T-helper 2 cell treated with Interferon-gamma antibody and Interleukin-4, amounts not matched to agents 5 μg/mL and 100 μg/mL, for 36 hours (primary cell): ENCODE measurements at regions not wholly inside any gene's neighbourhood (a gene's known extent, or its start where the extent isn't known, plus 50 kb on each side); places are given as distances from the start of the nearest gene placed in this dataset.

Experiments used
- DNase-seq: peaks from one replicate; pipeline ENCODE4 v3.0.0; 2021; ENCODE audit warnings: low spot score
- H3K27ac Mint-ChIP-seq: one replicate; pipeline ENCODE4 v1.8.0; 2021; ENCODE audit warnings: mild to moderate bottlenecking, mixed read lengths
- H3K27me3 Mint-ChIP-seq: one replicate; pipeline ENCODE4 v1.8.0; 2021; ENCODE audit warnings: low read depth, mixed read lengths
- H3K36me3 Mint-ChIP-seq: one replicate; pipeline ENCODE4 v1.8.0; 2021; ENCODE audit warnings: low read depth, mixed read lengths
- H3K4me1 Mint-ChIP-seq: one replicate; pipeline ENCODE4 v1.8.0; 2021; ENCODE audit warnings: low read depth, mixed read lengths
- H3K4me3 Mint-ChIP-seq: one replicate; pipeline ENCODE4 v1.8.0; 2022; ENCODE audit warnings: mild to moderate bottlenecking, moderate library complexity, mixed read lengths
- H3K9me3 Mint-ChIP-seq: one replicate; pipeline ENCODE4 v1.8.0; 2021; ENCODE audit warnings: mixed read lengths

GRCh38 chr2:133949595-133949994 lies 304.3 kb upstream of the MGAT5 start:
- H3K36me3 Mint-ChIP-seq = no peaks in the 10 kb centered on the region
- peaks cover 2% of the 10 kb centered on the region for H3K27me3 Mint-ChIP-seq
- H3K4me3 Mint-ChIP-seq = no peak overlapping the region
- no peak for DNase-seq
- no peaks in the 10 kb centered on the region for H3K4me1 Mint-ChIP-seq
- H3K27ac Mint-ChIP-seq = no peak overlapping the region
- H3K9me3 Mint-ChIP-seq = no peaks in the 10 kb centered on the region

- DNase-seq = no peak
- Mint-ChIP-seq H3K36me3 (no peaks in the 10 kb centered on the region), H3K27ac (no peak overlapping the region), H3K27me3 (peaks cover 2% of the 10 kb centered on the region), H3K4me3 (no peak overlapping the region), H3K9me3 (no peaks in the 10 kb centered on the region), H3K4me1 (no peaks in the 10 kb centered on the region)
Measured at GRCh38 chr2:133951209-133951608, 302.7 kb upstream of the MGAT5 start.

- no peaks in the 10 kb centered on the region for H3K4me1 Mint-ChIP-seq
- no peaks in the 10 kb centered on the region for H3K36me3 Mint-ChIP-seq
- DNase-seq = no peak
- no peak overlapping the region for H3K27ac Mint-ChIP-seq
- H3K9me3 Mint-ChIP-seq = no peaks in the 10 kb centered on the region
- H3K27me3 Mint-ChIP-seq = peaks cover 2% of the 10 kb centered on the region
- no peak overlapping the region for H3K4me3 Mint-ChIP-seq
Measured at GRCh38 chr2:133952420-133952819, 301.5 kb upstream of the MGAT5 start.

DNA sequence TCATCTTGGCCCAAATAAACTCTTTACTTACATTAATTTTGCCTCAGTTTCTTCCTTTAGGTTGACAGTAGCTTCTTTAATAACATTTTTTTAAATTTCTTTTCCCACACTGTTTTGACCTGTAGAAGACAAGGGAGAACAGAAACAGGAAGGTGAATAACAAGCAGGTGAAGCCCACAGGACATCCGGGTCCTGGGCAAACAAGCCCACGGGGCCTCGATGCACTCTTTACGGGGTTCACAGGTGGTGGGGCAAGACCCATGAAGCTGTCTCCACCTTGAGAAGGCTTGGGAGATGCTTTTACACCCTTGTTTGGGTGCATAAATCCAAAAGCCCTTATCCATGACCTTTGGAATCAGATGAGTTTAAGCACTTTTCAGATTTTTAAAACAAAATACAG lies 301.0 kb upstream of the MGAT5 start:
- Mint-ChIP-seq H3K27ac (no peak overlapping the region), H3K4me3 (no peak overlapping the region), H3K9me3 (no peaks in the 10 kb centered on the region), H3K27me3 (peaks cover 2% of the 10 kb centered on the region), H3K4me1 (no peaks in the 10 kb centered on the region), H3K36me3 (no peaks in the 10 kb centered on the region)
- DNase-seq = no peak

DNA sequence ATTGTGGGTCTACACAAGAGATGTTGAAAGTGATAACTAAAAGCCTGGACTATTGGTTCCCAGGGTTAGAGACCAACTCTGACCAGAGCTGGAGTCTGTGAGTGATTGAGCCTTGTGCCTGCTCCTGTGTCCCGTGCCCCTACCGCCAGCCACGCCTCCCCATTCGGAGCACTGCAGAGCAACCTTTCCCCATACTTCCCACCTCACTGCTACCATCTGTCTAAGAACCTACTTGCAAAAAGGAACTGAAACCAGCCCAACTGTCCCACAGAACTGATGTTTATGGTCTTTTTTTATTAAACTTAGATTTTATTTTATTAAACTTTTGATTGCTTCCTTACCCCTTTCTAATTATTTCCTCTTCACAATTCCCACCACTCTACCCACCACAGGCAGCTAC lies 300.3 kb upstream of the MGAT5 start:
- no peaks in the 10 kb centered on the region for H3K9me3 Mint-ChIP-seq
- no peak overlapping the region for H3K27ac Mint-ChIP-seq
- DNase-seq = no peak
- no peaks in the 10 kb centered on the region for H3K36me3 Mint-ChIP-seq
- H3K4me1 Mint-ChIP-seq = no peaks in the 10 kb centered on the region
- peaks cover 2% of the 10 kb centered on the region for H3K27me3 Mint-ChIP-seq
- no peak overlapping the region for H3K4me3 Mint-ChIP-seq

GRCh38 chr2:133954636-133955035 lies 299.2 kb upstream of the MGAT5 start:
- Mint-ChIP-seq H3K27ac (no peak overlapping the region), H3K4me3 (no peak overlapping the region), H3K4me1 (no peaks in the 10 kb centered on the region), H3K27me3 (peaks cover 3% of the 10 kb centered on the region), H3K9me3 (no peaks in the 10 kb centered on the region), H3K36me3 (no peaks in the 10 kb centered on the region)
- no peak for DNase-seq

DNA sequence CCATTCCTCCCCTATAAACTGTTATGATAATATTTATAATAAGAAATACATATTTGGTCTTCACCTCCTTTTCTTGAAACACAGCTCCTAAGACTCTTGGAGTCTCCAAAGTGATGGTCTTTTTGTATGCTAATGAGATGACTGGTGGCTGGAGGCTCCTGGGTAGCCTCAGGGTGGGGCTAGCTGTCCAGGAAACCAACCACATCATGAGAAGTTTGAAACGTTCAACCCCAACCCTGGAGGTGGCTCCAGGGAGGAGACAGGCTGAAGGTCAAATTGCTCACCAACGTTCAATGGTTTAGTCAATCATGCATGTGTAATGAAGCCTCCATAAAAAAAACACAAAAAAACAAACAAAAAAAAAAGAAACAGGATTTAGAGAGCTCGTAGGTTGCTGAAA lies 298.7 kb upstream of the MGAT5 start:
- H3K4me3 Mint-ChIP-seq = no peak overlapping the region
- H3K27ac Mint-ChIP-seq = no peak overlapping the region
- H3K4me1 Mint-ChIP-seq = no peaks in the 10 kb centered on the region
- peaks cover 4% of the 10 kb centered on the region for H3K27me3 Mint-ChIP-seq
- DNase-seq = no peak
- H3K36me3 Mint-ChIP-seq = no peaks in the 10 kb centered on the region
- H3K9me3 Mint-ChIP-seq = no peaks in the 10 kb centered on the region

DNA sequence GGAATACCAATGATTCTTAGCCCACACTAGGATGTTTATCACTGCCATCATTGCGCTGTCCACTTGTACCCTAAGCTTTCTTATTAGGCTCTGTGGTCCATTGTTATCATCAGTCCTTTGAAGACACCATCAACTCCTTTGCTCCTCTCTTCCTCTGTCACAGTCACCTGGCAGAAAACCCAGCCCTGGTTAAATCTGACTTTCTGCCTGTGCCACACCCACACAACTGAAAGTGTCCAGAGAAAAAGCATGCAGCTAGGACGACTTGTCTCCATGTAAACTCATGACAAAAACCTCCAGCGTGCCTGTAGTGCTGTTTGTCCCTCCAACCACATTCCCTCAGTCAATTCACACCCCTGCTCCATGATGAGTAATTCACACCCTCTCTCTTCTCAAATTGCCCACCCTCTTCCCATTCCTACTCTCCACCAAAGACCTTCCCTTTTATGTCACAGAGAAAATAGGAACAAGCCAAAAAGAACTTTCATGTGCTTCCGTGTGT lies 297.4 kb upstream of the MGAT5 start:
- H3K27ac Mint-ChIP-seq = no peak overlapping the region
- no peak overlapping the region for H3K4me3 Mint-ChIP-seq
- H3K4me1 Mint-ChIP-seq = no peaks in the 10 kb centered on the region
- no peak for DNase-seq
- H3K36me3 Mint-ChIP-seq = no peaks in the 10 kb centered on the region
- H3K27me3 Mint-ChIP-seq = peaks cover 2% of the 10 kb centered on the region
- no peaks in the 10 kb centered on the region for H3K9me3 Mint-ChIP-seq

- H3K4me1 Mint-ChIP-seq = no peaks in the 10 kb centered on the region
- no peak for DNase-seq
- peaks cover 2% of the 10 kb centered on the region for H3K27me3 Mint-ChIP-seq
- H3K4me3 Mint-ChIP-seq = no peak overlapping the region
- H3K9me3 Mint-ChIP-seq = no peaks in the 10 kb centered on the region
- H3K36me3 Mint-ChIP-seq = no peaks in the 10 kb centered on the region
- H3K27ac Mint-ChIP-seq = no peak overlapping the region
Measured at GRCh38 chr2:133957724-133958480, 296.0 kb upstream of the MGAT5 start.

DNA sequence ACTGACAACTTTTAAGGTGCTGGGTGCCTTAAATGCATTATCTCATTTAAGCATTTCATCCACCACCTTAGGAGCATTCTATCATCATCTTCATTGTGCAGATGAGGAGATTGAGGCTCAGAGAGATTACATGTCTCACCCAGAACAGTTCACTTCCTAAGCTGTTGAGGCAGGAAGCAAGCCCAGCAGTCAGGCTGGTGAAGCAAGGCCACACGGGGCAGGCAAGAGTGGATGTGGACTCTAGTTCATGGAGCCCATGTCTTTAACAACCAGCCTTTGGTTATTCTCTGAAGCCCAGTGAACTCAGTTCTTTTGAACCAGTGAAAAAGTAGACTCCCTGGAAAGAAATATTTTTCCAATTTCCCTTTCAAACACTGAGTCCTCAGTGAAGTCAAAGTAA lies 294.8 kb upstream of the MGAT5 start:
- H3K27me3 Mint-ChIP-seq = peaks cover 2% of the 10 kb centered on the region
- no peaks in the 10 kb centered on the region for H3K9me3 Mint-ChIP-seq
- H3K4me1 Mint-ChIP-seq = no peaks in the 10 kb centered on the region
- no peak overlapping the region for H3K4me3 Mint-ChIP-seq
- no peak for DNase-seq
- no peaks in the 10 kb centered on the region for H3K36me3 Mint-ChIP-seq
- H3K27ac Mint-ChIP-seq = no peak overlapping the region

DNA sequence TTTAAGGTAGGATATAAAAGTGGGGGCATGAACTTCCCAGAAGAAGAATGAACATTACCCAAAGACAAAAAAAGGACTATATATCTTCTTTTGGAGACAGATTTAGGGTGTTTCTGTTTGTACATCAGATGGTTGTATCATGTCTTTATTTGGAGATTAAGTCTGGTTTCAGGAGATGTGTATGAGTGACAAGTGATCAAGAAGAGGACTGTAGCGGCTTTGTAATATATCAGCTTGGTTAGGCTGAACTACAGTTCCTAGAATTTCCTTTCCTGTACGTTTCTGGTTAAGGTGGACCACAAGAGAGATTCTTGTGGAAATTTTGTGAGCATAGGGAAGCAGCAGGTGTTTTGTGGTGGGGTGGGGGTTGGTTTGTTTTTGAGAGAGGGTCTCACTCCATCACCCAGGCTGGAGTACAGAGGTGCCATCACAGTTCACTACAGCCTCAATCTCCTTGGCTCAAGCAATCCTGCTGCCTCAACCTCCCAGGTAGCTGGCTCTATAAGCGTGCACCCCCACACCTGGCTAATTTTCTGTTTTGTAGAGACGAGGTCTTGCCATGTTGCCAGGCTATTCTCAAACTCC lies 287.1 kb upstream of the MGAT5 start:
- Mint-ChIP-seq H3K4me3 (no peak overlapping the region), H3K36me3 (no peaks in the 10 kb centered on the region), H3K4me1 (peaks cover 4% of the 10 kb centered on the region), H3K9me3 (no peaks in the 10 kb centered on the region), H3K27ac (no peak overlapping the region), H3K27me3 (peaks cover 8% of the 10 kb centered on the region)
- no peak for DNase-seq

DNA sequence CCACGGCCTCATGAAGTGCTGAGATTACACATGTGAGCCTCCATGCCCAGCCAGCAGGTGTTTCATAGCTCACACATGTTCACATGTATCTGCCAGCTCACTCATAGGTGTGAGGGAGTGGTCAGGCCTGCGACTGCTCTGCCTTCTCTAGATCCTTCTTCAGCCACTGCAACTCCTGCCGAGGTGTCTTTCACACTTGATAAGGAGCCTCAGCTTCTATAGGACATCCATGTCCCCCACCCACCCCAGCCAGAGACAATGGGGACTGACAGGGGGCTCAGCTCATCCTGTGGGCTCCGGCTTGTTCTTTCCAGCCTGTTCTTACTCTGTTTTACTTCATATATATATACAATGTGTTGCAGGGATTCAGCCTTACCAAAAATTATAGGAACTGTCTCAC lies 286.5 kb upstream of the MGAT5 start:
- Mint-ChIP-seq H3K4me3 (no peak overlapping the region), H3K4me1 (peaks cover 4% of the 10 kb centered on the region), H3K36me3 (no peaks in the 10 kb centered on the region), H3K27ac (no peak overlapping the region), H3K9me3 (no peaks in the 10 kb centered on the region), H3K27me3 (peaks cover 10% of the 10 kb centered on the region)
- DNase-seq = no peak

- Mint-ChIP-seq H3K27me3 (peaks cover 10% of the 10 kb centered on the region), H3K9me3 (no peaks in the 10 kb centered on the region), H3K27ac (no peak overlapping the region), H3K4me3 (no peak overlapping the region), H3K4me1 (peaks cover 4% of the 10 kb centered on the region), H3K36me3 (no peaks in the 10 kb centered on the region)
- no peak for DNase-seq
Measured at GRCh38 chr2:133968446-133968845, 285.4 kb upstream of the MGAT5 start.

DNA sequence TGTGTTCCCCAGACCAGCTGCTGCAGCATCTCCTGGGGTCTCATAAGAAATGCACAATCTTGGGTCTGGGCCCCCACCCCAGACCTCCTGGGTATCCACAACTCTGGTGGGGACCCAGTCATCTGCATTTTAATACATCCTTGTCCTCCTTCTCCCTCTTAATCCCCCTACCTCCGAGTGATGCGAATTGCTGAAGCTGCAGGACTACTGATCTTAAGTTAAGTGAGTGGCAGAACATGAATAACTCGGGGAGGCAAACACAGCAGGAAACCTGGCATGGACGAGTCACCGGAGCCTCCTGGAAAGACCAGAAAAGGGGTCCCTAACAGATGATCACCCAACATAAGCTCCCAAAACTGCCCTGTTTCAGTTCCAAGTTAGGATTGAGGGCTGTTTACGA lies 283.2 kb upstream of the MGAT5 start:
- Mint-ChIP-seq H3K27ac (no peak overlapping the region), H3K4me3 (no peak overlapping the region), H3K9me3 (no peaks in the 10 kb centered on the region), H3K4me1 (peaks cover 8% of the 10 kb centered on the region), H3K36me3 (no peaks in the 10 kb centered on the region), H3K27me3 (peaks cover 10% of the 10 kb centered on the region)
- no peak for DNase-seq

- H3K27me3 Mint-ChIP-seq = peaks cover 10% of the 10 kb centered on the region
- no peaks in the 10 kb centered on the region for H3K36me3 Mint-ChIP-seq
Measured at GRCh38 chr2:133972297-133972696, 281.6 kb upstream of the MGAT5 start.

More at GRCh38 chr2:133972297-133972696, 281.6 kb upstream of the MGAT5 start:
- H3K9me3 Mint-ChIP-seq = no peaks in the 10 kb centered on the region
- no peak overlapping the region for H3K27ac Mint-ChIP-seq
- H3K4me3 Mint-ChIP-seq = no peak overlapping the region
- DNase-seq = no peak
- peaks cover 9% of the 10 kb centered on the region for H3K4me1 Mint-ChIP-seq
